EH (cell line): ENCODE measurements at regions not wholly inside any gene's neighbourhood (a gene's known extent, or its start where the extent isn't known, plus 50 kb on each side); places are given as distances from the start of the nearest gene placed in this dataset.
"Not testable (repeated sequence)": the region's sequence is repeated elsewhere in the genome, so short reads cannot be mapped to it uniquely, and the experiment has no call there.

ENCODE experiments used
- DNase-seq: peaks from one replicate; pipeline ENCODE4 v3.0.0-alpha.2; 2015; ENCODE audit warnings: low read depth

- DNase-seq, result peak; percentile 69
These were observed 152.7 kb downstream of the FHIP1A start for GRCh38 chr4:151561551-151562256.

- peak; percentile 10 for DNase-seq
These were observed 154.2 kb downstream of the FHIP1A start for GRCh38 chr4:151563194-151563593.

DNA sequence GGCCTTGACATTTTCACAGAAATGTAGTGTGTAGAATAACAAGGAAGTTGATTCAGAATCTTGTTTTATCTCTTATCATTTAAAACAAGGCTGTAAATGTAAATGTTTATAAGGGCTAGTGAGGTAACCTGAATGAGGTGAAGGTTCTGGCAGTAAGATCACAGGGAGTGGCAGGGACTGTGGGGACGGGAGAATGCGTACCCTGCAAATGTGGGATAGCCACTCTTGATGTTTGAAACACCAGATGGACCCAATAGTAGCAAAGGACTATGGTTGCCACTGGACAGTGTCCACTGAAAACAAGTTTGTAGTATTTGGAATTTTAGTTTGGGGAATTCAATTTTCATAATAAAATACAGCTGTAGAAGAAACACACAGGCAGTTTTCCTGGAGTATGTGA, 155.3 kb downstream of the FHIP1A start:
- no peak for DNase-seq

GRCh38 chr4:151565583-151565982, 156.6 kb downstream of the FHIP1A start:
- no peak for DNase-seq

DNA sequence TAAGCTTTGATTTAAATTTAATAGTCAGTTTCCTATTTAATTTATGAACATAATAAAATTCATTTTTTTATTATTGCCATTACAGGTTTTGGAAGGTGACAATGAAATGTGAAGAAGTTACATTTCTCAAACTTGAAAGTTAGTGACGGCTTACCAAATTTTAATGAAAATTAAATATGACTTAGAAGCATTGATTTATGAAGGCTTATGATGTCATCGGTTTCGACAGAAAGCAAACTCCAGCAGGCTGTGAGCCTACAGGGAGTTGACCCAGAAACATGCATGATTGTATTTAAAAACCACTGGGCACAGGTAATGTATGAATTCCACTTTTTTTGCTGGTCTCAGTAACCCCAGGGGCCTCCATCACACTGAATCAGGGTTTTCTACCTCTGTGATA, 157.1 kb downstream of the FHIP1A start:
- no peak for DNase-seq

DNA sequence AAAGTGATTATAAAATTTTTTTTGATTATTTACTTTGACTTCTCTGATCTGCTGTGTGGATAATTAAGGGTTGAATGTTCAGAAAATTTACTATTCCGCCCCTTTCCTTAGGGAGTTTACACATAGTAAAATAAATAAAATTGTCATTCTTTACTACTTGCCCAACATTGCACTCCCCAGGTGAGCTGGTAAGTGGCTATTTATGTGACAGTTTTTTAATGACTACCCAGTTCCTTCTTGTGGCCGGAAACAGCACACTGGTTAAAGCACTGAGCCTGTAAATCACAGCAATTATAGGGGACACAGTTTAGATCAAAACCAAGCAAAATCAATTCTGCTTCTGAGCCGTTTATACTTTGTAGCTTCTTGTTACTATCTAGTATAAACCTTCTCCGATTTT, 158.1 kb downstream of the FHIP1A start:
- DNase-seq, result no peak

DNA sequence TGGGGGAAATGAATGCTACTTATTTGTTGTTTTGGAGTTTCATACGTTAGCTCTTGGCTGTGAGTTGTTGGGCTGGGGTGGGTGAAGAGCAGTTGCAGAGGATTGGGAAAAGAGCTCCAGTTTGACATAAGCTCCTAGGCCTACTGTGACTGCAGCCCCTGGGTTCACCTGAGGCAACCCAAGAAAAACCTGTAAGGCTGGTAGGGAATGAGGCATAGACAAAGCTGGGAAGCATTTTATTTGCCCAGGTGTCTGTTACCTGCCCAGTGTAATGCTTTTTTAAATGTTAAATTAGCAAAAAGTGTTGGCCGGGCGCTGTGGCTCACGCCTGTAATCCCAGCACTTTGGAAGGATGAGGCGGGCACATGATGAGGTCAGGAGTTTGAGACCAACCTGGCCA, 160.0 kb downstream of the FHIP1A start:
- DNase-seq, result no peak

- no peak for DNase-seq
These were observed 160.7 kb downstream of the FHIP1A start for GRCh38 chr4:151569650-151570049.

DNA sequence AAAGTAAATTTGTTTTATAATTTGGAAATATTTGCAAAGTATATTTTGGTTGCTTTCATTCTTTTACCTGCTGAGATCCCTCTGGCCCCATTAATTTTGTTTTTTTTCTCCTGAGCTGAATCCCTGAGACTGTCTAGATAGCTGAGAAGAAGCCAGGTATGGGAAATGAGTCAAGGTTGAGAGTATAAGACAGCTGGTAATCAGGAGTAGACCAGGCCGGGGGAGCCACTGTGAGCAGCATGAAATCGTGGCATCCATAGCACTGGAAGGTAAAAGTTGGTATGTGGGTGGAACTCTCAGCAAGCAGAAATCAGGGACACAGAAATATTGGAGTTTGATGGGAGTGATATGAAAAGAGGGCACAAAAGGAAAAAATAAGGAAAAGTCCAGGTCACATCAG, 164.5 kb downstream of the FHIP1A start:
- no peak for DNase-seq

DNA sequence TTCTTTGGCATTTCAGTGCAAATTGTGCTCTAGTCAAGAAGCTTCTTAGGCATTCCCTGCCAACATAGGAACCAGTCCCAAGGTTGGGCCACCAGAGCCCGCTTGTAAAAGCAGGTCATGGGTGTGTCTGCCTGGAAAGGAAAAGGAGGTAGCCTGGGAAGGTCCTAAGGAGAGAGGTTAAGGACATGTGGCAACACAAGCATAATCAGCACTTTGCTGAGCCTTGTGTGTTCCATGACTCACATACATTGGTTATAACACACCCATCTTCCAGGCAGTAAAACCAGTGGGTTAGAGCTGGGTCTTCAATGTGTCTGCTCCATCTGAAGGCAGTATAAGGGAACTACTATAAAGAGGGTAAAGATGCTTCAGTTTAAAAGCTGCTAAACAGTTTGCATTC, 165.0 kb downstream of the FHIP1A start:
- DNase-seq, result peak; percentile 9

GRCh38 chr4:151574968-151575367, 166.0 kb downstream of the FHIP1A start:
- no peak for DNase-seq

DNA sequence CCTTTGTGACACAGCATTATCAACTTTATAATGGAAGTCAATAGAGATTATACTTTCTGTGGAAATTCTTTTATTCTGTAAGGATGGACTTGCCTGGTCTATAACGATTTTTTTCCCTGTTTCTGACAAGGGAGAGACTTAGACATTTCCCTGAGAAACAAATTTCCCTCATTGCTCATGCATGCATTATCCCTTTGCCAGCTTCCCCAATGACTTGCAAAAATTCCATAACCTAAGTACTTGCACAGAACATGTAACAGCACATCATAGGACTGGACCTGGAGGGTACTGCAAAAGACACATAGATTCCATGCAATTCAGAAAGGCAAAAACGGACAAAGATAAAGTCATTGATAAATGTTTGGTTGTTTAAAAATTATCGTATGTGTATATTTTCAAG, 166.7 kb downstream of the FHIP1A start:
- no peak for DNase-seq

GRCh38 chr4:151576627-151577026, 167.7 kb downstream of the FHIP1A start:
- no peak for DNase-seq

DNA sequence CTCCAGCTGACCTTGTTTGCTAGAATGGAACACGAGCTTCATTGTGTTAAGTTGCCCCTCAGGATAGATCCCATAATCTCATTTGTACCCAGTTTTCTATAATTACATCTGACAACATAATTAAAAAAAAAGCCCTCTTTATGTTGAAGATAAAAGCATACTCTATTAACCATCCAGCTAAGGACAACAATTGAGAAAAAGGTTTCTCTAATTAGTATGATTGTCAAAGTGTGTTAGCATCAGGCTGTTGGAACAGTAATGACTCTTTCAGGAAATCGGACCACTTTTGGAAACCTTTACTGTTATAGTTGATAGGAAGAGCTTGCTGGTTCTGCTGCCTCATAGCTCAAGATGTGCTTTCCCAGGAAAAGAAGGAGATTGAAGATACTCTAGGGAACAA, 172.6 kb downstream of the FHIP1A start:
- no peak for DNase-seq

DNA sequence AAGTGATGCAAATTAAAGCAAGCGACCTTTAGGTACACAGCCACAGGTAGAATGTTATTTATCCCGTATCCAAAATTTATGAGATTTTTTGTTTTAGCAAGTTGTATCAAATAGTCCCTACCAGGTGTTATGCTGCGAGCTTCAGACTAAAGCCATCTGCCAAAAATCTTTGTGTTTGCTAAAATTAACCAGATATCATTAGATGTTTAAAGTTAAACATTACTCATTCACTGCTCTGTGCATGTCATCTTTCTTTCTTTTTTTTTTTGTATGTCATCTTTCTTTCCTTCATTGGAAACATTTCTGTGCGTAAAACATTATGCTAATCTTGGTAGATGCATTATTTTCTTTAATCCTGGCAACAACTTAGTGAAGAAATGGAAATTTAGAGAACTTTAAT, 173.1 kb downstream of the FHIP1A start:
- no peak for DNase-seq

DNA sequence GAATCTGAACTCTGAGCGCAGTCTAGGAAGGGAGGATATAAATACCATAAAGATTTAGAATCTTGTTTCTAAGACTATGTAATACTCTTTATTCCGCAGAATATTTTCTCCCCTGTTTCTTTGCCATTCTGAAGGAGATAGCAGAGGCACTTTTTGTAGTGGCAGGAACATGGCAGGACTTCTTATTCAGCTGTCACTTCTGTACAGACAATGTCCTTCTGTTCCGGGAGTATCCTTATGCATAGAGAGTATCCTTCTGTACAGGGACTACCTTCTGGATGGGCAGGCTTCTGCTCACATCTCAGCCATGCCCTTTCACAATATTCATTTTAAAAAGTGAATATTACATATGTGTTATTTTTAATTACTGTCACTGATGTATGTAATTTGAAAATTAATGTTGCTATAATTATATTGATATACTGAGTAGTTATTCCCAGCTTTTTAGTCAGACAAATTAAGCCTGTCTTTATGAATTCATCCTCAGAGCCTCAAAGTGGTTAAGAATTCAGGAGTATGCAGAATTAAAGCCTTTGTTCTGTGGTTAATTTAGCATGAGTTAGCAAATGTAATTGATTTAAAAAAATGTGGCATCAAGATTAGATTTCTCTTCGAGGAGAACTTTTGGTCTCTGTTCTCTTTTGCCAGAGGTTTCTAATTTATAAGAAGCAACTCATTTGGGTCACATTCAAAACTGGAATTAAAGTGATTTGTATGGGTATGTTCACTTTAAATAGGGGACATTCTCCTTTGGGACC, 174.4 kb downstream of the FHIP1A start:
- DNase-seq, result no peak

GRCh38 chr4:151584101-151584500, 175.1 kb downstream of the FHIP1A start:
- DNase-seq, result no peak

DNA sequence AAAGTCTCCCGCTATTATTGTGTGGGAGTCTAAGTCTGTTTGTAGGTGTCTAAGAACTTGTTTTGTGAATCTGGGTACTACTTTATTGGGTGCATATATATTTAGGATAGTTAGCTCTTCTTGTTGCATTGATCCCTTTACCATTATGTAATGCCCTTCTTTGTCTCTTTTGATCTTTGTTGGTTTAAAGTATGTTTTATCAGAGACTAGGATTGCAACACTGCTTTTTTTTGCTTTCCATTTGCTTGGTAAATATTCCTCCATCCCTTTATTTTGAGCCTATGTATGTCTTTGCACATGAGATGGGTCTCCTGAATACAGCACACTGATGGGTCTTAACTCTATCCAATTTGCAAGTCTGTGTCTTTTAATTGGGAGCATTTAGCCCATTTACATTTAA, 165.2 kb downstream of the GATB start:
- DNase-seq, result not testable (repeated sequence)

DNA sequence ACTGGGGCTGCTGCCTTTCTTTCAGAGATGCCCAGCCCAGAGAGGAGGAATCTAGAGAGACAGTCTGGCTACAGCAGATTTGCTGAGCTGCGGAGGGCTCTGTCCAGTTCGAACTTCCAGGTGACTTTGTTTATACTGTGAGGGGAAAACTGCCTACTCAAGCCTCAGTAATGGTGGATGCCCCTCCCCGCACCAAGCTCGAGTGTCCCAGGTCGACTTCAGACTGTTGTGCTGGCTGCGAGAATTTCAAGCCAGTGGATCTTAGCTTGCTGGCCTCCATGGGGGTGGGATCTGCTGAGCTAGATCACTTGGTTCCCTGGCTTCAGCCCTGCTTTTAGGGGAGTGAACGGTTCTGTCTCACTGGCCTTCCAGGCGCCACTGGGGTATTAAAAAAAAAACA, 163.1 kb downstream of the GATB start:
- not testable (repeated sequence) for DNase-seq

DNA sequence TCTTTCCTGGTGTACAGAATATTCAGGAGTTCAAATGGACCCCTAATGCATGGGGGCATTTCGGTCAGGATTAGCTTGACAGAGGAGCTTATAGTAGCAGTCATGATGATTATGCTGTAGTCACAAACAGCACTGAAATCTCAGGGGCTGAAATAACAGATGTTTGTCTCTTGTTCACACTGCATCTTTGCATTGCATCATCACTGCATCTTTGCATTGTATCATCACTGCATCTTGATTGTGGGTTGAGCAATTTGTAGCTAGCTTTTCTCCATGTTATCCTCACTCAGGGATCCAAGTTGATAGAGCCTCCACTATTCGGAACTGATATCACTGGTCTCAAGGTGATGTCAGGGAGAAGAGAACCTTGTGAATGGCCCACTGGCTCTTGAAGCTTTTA, 160.9 kb downstream of the GATB start:
- no peak for DNase-seq

DNA sequence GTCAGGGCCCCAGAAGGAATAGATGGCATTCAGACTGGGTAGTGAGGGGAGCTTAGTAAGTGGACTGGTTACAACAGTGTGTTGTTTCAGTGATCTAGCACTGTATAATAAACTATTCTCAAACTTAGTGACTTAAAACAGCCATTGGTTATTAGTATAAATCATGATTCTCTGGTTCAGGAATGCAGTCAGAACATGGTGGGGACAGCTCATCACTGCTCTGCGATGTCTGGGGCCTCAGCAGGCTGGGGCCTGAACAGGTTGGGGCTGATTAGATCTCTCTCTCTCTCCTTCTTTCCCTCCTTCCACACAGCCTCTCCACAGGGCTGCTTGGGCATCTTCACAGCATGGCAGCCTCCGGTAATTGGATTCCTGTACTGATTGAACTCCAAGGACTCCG, 160.4 kb downstream of the GATB start:
- peak; percentile 48 for DNase-seq

GRCh38 chr4:151603377-151603776, 157.4 kb downstream of the GATB start:
- DNase-seq, result no peak

GRCh38 chr4:151604238-151604637, 156.6 kb downstream of the GATB start:
- DNase-seq, result peak; percentile 46

GRCh38 chr4:151605215-151605614, 155.6 kb downstream of the GATB start:
- no peak for DNase-seq
